Breast epithelium (tissue), 4 donors: ENCODE measurements at regions not wholly inside any gene's neighbourhood (a gene's known extent, or its start where the extent isn't known, plus 50 kb on each side); places are given as distances from the start of the nearest gene placed in this dataset.

Experiments
- DNase-seq, 2 donors: peaks; one replicate each; pipeline ENCODE4 v3.0.0-alpha.2; 2019; ENCODE audit warnings: low spot score in 2 of 2
- H3K27ac ChIP-seq, 2 donors: fragments of 200-600 bp; sonication (generic) in 1 of 2; one replicate each; pipeline ENCODE4 v1.5.1; 2016 to 2019; ENCODE audit warnings: mild to moderate bottlenecking in 1 of 2
- H3K27me3 ChIP-seq, 2 donors: fragments of 200-600 bp; sonication (generic) in 1 of 2; one replicate each; pipeline versions ENCODE4 v1.5.1 to v1.6.0; 2017 to 2019; ENCODE audit warnings: control low read depth in 1 of 2, mild to moderate bottlenecking in 1 of 2
- H3K36me3 ChIP-seq: fragments of 200-600 bp; one replicate; pipeline ENCODE4 v1.5.1; 2019
- H3K4me1 ChIP-seq, 2 donors: fragments of 200-600 bp; sonication (generic); one replicate each; pipeline ENCODE4 v1.5.1; 2016 to 2019; ENCODE audit warnings: control low read depth in 1 of 2
- H3K4me3 ChIP-seq, 3 donors: fragments of 200-600 bp; sonication (generic); 1 replicate in 2 of 3; 2 replicates in 1 of 3; pipeline ENCODE4 v1.5.1; 2016 to 2019; ENCODE audit warnings: mild to moderate bottlenecking in 3 of 3, moderate library complexity in 2 of 3
- H3K9me3 ChIP-seq, 2 donors: fragments of 200-600 bp; sonication (generic) in 1 of 2; one replicate each; pipeline ENCODE4 v1.5.1; 2016 to 2019; ENCODE audit warnings: control low read depth in 1 of 2
- CTCF ChIP-seq, 3 donors: fragments of 450-650 bp; IDR thresholded peaks; one replicate each; pipeline ENCODE4 v1.5.1; 2016 to 2017; ENCODE audit warnings: antibody characterized with exemption in 3 of 3, mild to moderate bottlenecking in 3 of 3, moderate library complexity in 3 of 3
- POLR2A ChIP-seq: fragments of 450-650 bp; IDR thresholded peaks from one replicate; pipeline ENCODE4 v1.6.1; 2016; ENCODE audit warnings: antibody characterized with exemption, mild to moderate bottlenecking, moderate library complexity
- POLR2AphosphoS5 ChIP-seq, 3 donors: sonication (generic); formaldehyde crosslinking; IDR thresholded peaks; one replicate each; pipeline ENCODE4 v1.6.1; 2017; ENCODE audit warnings: antibody characterized with exemption in 3 of 3
- intact Hi-C: fragments of 100-400 bp; cut with DNase I; formaldehyde crosslinking; loops from one replicate; pipeline ENCODE4 v1.15.1; 2023; ENCODE audit warnings: low total_unique reads

- TF ChIP-seq CTCF (IDR thresholded peaks at IDR 0.05) = no peak
- TF ChIP-seq POLR2A = no peak
- TF ChIP-seq POLR2AphosphoS5 (IDR thresholded peaks at IDR 0.05) = no peak
- Histone ChIP-seq H3K4me3 (no peak overlapping the region), H3K36me3 (no peaks in the 10 kb centered on the region), H3K27ac (no peak overlapping the region), H3K9me3 (no peaks in the 10 kb centered on the region), H3K27me3 (no peaks in the 10 kb centered on the region), H3K4me1 (no peaks in the 10 kb centered on the region)
- DNase-seq = no peak
- intact Hi-C loops = no loop called here
Observed at GRCh38 chr12:91777268-91777992, 368.2 kb downstream of the BTG1 start.

GRCh38 chr12:91774434-91774921 lies 371.2 kb downstream of the BTG1 start:
- no peaks in the 10 kb centered on the region for H3K27me3 ChIP-seq
- no peaks in the 10 kb centered on the region for H3K9me3 ChIP-seq
- no peaks in the 10 kb centered on the region for H3K4me1 ChIP-seq
- intact Hi-C loops = no loop called here
- H3K36me3 ChIP-seq = no peaks in the 10 kb centered on the region
- peak overlapping the region in 1 of 3 donors; percentile 1 for H3K4me3 ChIP-seq
- TF ChIP-seq POLR2A = no peak
- no peak for DNase-seq
- no peak overlapping the region for H3K27ac ChIP-seq

- intact Hi-C loops = no loop called here
- H3K9me3 ChIP-seq = no peaks in the 10 kb centered on the region
- no peaks in the 10 kb centered on the region for H3K36me3 ChIP-seq
- DNase-seq = no peak
- H3K4me1 ChIP-seq = no peaks in the 10 kb centered on the region
- no peak overlapping the region for H3K27ac ChIP-seq
- H3K27me3 ChIP-seq = no peaks in the 10 kb centered on the region
- TF ChIP-seq CTCF (IDR thresholded peaks at IDR 0.05) = no peak
- no peak for TF ChIP-seq POLR2A
- TF ChIP-seq POLR2AphosphoS5 (IDR thresholded peaks at IDR 0.05) = no peak
- H3K4me3 ChIP-seq = no peak overlapping the region
Observed at GRCh38 chr12:91773749-91774429, 371.8 kb downstream of the BTG1 start.

- no peak for TF ChIP-seq CTCF (IDR thresholded peaks at IDR 0.05)
- TF ChIP-seq POLR2A = no peak
- no peak for TF ChIP-seq POLR2AphosphoS5 (IDR thresholded peaks at IDR 0.05)
- Histone ChIP-seq H3K27me3 (no peaks in the 10 kb centered on the region), H3K9me3 (no peaks in the 10 kb centered on the region), H3K4me3 (no peak overlapping the region), H3K36me3 (no peaks in the 10 kb centered on the region), H3K27ac (no peak overlapping the region), H3K4me1 (no peaks in the 10 kb centered on the region)
- no peak for DNase-seq
- intact Hi-C loops = no loop called here
Observed at GRCh38 chr12:91772411-91772810, 373.2 kb downstream of the BTG1 start.

- intact Hi-C loops = no loop called here
- no peaks in the 10 kb centered on the region for H3K27me3 ChIP-seq
- no peak overlapping the region for H3K4me3 ChIP-seq
- no peak overlapping the region for H3K27ac ChIP-seq
- H3K9me3 ChIP-seq = no peaks in the 10 kb centered on the region
- DNase-seq = no peak
- H3K36me3 ChIP-seq = no peaks in the 10 kb centered on the region
- no peaks in the 10 kb centered on the region for H3K4me1 ChIP-seq
- no peak for TF ChIP-seq POLR2A
- no peak for TF ChIP-seq POLR2AphosphoS5 (IDR thresholded peaks at IDR 0.05)
- TF ChIP-seq CTCF (IDR thresholded peaks at IDR 0.05) = no peak
Observed at GRCh38 chr12:91769736-91770135, 375.9 kb downstream of the BTG1 start.
